WI38 (cell line): ENCODE measurements at regions not wholly inside any gene's neighbourhood (a gene's known extent, or its start where the extent isn't known, plus 50 kb on each side); places are given as distances from the start of the nearest gene placed in this dataset.

Experiments
- H3K4me3 ChIP-seq: 2 replicates; pipeline ENCODE4 v1.5.1; 2011; ENCODE audit warnings: low read depth, mild to moderate bottlenecking, control low read depth, low read length
- TF ChIP-seq, protein P1 (sequence below): IDR thresholded peaks from 2 replicates; pipeline ENCODE4 v1.5.1; 2012; ENCODE audit warnings: low read depth, mild to moderate bottlenecking, control low read depth, low read length

DNA sequence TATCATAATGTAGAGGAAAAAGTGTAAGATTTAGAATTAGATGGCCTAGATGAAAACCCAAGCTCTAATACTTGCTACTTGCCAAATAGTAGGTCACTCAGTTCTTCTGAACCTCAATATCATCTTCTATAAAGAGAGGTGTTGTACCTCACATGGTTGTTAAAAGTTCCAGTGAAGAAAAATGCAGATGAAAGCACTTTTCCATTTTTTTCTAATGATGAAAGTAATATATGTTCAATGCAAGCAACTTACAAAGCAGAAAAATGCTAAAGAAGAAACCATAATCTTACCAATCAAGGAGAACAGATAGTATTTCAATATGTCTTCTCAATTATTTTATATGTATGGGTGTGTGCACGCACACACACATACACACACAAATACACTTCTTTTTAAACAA is 52.7 kb upstream of the TMEM17 start:
- TF ChIP-seq, protein P1, sequence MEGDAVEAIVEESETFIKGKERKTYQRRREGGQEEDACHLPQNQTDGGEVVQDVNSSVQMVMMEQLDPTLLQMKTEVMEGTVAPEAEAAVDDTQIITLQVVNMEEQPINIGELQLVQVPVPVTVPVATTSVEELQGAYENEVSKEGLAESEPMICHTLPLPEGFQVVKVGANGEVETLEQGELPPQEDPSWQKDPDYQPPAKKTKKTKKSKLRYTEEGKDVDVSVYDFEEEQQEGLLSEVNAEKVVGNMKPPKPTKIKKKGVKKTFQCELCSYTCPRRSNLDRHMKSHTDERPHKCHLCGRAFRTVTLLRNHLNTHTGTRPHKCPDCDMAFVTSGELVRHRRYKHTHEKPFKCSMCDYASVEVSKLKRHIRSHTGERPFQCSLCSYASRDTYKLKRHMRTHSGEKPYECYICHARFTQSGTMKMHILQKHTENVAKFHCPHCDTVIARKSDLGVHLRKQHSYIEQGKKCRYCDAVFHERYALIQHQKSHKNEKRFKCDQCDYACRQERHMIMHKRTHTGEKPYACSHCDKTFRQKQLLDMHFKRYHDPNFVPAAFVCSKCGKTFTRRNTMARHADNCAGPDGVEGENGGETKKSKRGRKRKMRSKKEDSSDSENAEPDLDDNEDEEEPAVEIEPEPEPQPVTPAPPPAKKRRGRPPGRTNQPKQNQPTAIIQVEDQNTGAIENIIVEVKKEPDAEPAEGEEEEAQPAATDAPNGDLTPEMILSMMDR: no peak
- no peak overlapping the region for H3K4me3 ChIP-seq

DNA sequence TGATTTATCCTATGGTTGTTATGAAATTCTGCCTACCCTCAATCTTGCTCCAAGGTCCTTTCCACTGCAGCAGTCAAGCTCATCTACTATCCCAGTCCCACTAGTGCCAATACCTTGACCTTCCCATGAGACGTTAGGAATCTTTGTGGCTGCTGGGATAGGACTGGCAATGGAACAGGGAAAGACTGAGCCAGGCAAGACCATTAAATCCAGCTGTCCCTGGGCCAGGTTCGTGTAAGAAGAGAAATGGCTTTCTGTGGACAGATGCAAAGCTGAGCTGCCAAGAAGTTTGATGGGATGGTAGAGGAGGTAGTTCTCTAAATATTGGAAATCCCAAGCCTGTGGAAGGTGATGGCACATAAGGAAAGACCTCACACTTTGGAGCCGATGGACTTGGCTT is 50.1 kb upstream of the TMEM17 start:
- H3K4me3 ChIP-seq: no peak overlapping the region
- TF ChIP-seq, protein P1: no peak
